Skeletal muscle tissue (tissue), 3 donors: ENCODE measurements at regions not wholly inside any gene's neighbourhood (a gene's known extent, or its start where the extent isn't known, plus 50 kb on each side); places are given as distances from the start of the nearest gene placed in this dataset.

ENCODE experiments used
- H3K27ac ChIP-seq: one replicate; pipeline ENCODE4 v1.7.0; 2013; ENCODE audit warnings: mild to moderate bottlenecking, low read depth, low read length, inconsistent platforms
- H3K27me3 ChIP-seq, 3 donors: one replicate each; pipeline ENCODE4 v1.7.0; 2013; ENCODE audit warnings: low read length in 3 of 3; ENCODE audit not compliant: control insufficient read depth in 3 of 3, insufficient read depth in 3 of 3
- H3K36me3 ChIP-seq, 3 donors: one replicate each; pipeline ENCODE4 v1.7.0; 2013; ENCODE audit warnings: low read length in 3 of 3; ENCODE audit not compliant: control insufficient read depth in 3 of 3, insufficient read depth in 3 of 3
- H3K4me1 ChIP-seq, 3 donors: one replicate each; pipeline ENCODE4 v1.7.0; 2013; ENCODE audit warnings: low read length in 3 of 3, mild to moderate bottlenecking in 3 of 3; ENCODE audit not compliant: control insufficient read depth in 3 of 3, insufficient read depth in 3 of 3
- H3K4me3 ChIP-seq, 3 donors: one replicate each; pipeline ENCODE4 v1.7.0; 2013; ENCODE audit warnings: low read length in 3 of 3
- H3K9ac ChIP-seq, 3 donors: one replicate each; pipeline ENCODE4 v1.7.0; 2013; ENCODE audit warnings: low read length in 3 of 3, mild to moderate bottlenecking in 3 of 3, moderate library complexity in 2 of 3, low read depth in 1 of 3
- H3K9me3 ChIP-seq, 3 donors: one replicate each; pipeline ENCODE4 v1.7.0; 2013; ENCODE audit warnings: low read length in 3 of 3; ENCODE audit not compliant: control insufficient read depth in 3 of 3
- donor health status: Osteomylitis.

DNA sequence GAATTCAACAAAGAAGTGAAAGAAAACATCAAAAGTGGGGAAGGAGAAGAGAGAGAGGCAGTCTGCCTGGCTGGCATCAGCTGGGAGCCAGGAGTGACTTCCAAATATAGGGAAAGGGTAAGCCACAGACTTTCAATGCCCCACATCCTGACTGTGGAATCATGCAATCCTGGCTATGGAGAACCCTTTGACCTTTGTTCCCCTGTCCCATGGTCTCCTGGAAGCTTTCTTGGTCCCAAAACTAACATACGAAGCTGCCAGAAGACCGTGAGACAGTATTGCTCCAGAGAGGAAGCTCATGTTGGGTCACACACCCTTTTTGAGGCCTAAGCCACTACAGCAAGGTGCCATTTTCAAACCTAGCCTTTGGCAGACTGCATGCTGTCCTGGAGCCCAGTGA lies 665.5 kb downstream of the ELAVL2 start:
- Histone ChIP-seq H3K27ac (no peak overlapping the region), H3K9ac (no peak overlapping the region), H3K4me3 (no peak overlapping the region), H3K36me3 (no peaks in the 10 kb centered on the region), H3K27me3 (no peaks in the 10 kb centered on the region), H3K4me1 (no peaks in the 10 kb centered on the region), H3K9me3 (no peaks in the 10 kb centered on the region)

DNA sequence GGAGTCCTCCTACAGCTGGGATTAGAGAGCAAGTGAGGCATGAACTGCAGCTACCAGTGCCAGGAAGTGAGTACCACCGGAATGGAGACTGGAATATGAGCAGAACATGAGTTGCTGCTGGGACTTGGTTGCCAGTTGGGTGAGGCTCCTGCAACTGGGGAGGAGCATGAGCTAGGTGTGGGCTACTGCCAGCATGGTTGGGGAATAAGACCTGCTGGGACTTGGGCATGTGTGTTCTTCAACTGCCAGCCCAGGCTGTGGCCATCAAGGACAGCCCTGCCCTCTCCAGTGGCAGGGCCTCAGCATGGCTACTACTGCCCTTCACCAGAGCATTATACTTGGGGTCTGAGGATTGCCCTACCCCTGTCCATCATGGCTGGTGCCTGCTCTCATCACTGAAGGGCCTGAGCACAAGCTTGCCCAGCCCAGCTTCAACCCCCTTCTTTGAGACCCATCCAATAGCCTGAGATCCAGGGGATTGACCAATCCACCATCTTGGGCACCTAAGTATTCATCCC lies 665.0 kb downstream of the ELAVL2 start:
- Histone ChIP-seq H3K4me3 (no peak overlapping the region), H3K9me3 (no peaks in the 10 kb centered on the region), H3K4me1 (no peaks in the 10 kb centered on the region), H3K36me3 (no peaks in the 10 kb centered on the region), H3K27ac (no peak overlapping the region), H3K27me3 (no peaks in the 10 kb centered on the region), H3K9ac (no peak overlapping the region)

DNA sequence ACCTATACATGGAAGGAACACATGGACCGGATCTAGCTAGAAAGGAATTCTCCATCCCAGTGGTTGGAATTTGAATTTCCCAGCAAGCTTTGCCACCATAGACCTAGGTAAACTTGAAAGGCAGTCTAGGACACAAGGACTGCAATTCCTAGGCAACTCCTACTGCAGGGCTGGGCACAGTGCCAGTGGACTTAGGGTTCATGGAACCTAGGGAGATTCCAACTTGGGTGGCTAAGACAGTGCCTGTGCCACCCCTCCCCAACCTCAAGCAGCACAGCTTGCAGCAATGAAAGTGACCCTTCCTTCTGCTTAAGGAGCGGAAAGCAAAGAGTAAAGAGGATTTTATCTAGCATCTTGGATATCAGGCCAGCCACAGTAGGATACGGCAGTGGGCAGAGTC lies 663.3 kb downstream of the ELAVL2 start:
- no peak overlapping the region for H3K4me3 ChIP-seq
- H3K27ac ChIP-seq, result no peak overlapping the region
- no peaks in the 10 kb centered on the region for H3K9me3 ChIP-seq
- no peaks in the 10 kb centered on the region for H3K4me1 ChIP-seq
- H3K9ac ChIP-seq, result no peak overlapping the region
- H3K36me3 ChIP-seq, result no peaks in the 10 kb centered on the region
- H3K27me3 ChIP-seq, result no peaks in the 10 kb centered on the region

DNA sequence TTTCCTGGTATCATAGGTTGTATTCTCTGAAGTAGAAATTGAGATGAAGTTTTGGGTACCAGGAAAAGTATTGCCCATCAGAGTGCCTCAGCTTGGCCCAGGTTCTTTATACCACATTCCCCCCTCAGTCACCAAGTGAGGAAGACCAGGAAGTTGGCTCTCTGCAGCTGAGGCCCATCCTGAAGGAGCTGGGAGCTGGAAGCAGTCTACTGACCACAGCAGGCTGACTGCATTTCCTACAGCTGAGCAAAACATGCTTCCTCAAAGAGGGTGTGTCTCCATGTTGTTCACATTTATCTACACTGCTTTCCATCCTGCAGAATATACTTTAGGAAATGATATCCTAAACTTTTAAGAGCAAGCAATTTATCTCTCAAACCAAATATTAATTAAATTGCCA lies 654.6 kb downstream of the ELAVL2 start:
- Histone ChIP-seq H3K9ac (no peak overlapping the region), H3K4me1 (no peaks in the 10 kb centered on the region), H3K9me3 (no peaks in the 10 kb centered on the region), H3K36me3 (no peaks in the 10 kb centered on the region), H3K4me3 (no peak overlapping the region), H3K27me3 (no peaks in the 10 kb centered on the region), H3K27ac (no peak overlapping the region)

- Histone ChIP-seq H3K4me3 (no peak overlapping the region), H3K36me3 (no peaks in the 10 kb centered on the region), H3K27ac (no peak overlapping the region), H3K9me3 (no peaks in the 10 kb centered on the region), H3K9ac (no peak overlapping the region), H3K27me3 (no peaks in the 10 kb centered on the region), H3K4me1 (no peaks in the 10 kb centered on the region)
Measured at GRCh38 chr9:23172206-23172605, 653.8 kb downstream of the ELAVL2 start.

- H3K27ac ChIP-seq, result no peak overlapping the region
- H3K9ac ChIP-seq, result no peak overlapping the region
- no peaks in the 10 kb centered on the region for H3K4me1 ChIP-seq
- no peaks in the 10 kb centered on the region for H3K36me3 ChIP-seq
- H3K9me3 ChIP-seq, result no peaks in the 10 kb centered on the region
- no peaks in the 10 kb centered on the region for H3K27me3 ChIP-seq
- no peak overlapping the region for H3K4me3 ChIP-seq
Measured at GRCh38 chr9:23172979-23173637, 652.9 kb downstream of the ELAVL2 start.

GRCh38 chr9:23194281-23194680 lies 631.8 kb downstream of the ELAVL2 start:
- H3K4me3 ChIP-seq, result no peak overlapping the region
- H3K9me3 ChIP-seq, result no peaks in the 10 kb centered on the region
- H3K36me3 ChIP-seq, result no peaks in the 10 kb centered on the region
- no peaks in the 10 kb centered on the region for H3K27me3 ChIP-seq
- no peak overlapping the region for H3K9ac ChIP-seq
- no peak overlapping the region for H3K27ac ChIP-seq
- no peaks in the 10 kb centered on the region for H3K4me1 ChIP-seq

DNA sequence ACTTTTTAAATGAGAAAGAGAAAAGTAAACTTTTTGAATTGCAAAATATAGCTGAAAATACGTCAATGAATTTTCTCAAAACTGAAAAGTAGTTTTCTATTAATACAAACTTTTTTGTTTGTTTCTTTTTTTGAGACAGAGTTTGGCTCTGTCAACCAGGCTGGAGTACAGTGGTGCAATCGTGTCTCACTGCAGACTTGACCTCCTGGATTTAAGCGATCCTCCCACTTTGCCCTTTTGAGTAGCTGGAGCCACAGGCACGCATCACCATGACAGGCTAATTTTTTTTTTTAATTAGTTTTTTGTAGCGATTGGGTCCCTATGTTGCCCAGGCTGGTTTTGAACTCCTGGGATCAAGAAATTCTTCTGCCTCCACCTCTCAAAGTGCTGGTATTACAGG lies 610.4 kb downstream of the ELAVL2 start:
- no peak overlapping the region for H3K27ac ChIP-seq
- H3K9me3 ChIP-seq, result no peaks in the 10 kb centered on the region
- no peak overlapping the region for H3K4me3 ChIP-seq
- H3K36me3 ChIP-seq, result no peaks in the 10 kb centered on the region
- no peaks in the 10 kb centered on the region for H3K4me1 ChIP-seq
- no peaks in the 10 kb centered on the region for H3K27me3 ChIP-seq
- H3K9ac ChIP-seq, result no peak overlapping the region

DNA sequence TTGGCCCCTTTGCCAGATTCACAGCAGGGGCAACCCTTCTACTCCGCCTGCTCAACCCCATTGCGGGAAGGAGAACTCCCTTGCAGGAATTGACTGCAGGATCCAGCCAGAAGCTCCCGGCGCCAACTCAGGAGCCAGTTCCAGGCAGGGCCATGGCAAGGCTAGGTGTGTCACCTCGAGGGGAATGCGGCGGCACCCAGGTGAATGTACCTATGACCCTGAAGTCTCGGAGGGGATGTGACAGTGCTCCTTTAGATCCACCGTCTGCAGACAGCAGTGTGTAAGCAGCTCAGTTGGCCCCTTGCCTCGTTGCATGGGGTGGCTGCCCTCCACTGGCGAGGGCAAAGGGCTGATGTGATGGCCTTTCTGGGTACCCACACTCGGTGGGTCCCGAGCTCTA lies 606.6 kb downstream of the ELAVL2 start:
- Histone ChIP-seq H3K9ac (no peak overlapping the region), H3K4me3 (no peak overlapping the region), H3K36me3 (no peaks in the 10 kb centered on the region), H3K27ac (no peak overlapping the region), H3K4me1 (no peaks in the 10 kb centered on the region), H3K27me3 (no peaks in the 10 kb centered on the region), H3K9me3 (peaks cover 0 to 2% (median 0%) of the 10 kb centered on the region in 3 donors)

- Histone ChIP-seq H3K36me3 (no peaks in the 10 kb centered on the region), H3K9me3 (peaks cover 0 to 2% (median 0%) of the 10 kb centered on the region in 3 donors), H3K27ac (no peak overlapping the region), H3K4me1 (no peaks in the 10 kb centered on the region), H3K9ac (no peak overlapping the region), H3K27me3 (no peaks in the 10 kb centered on the region), H3K4me3 (no peak overlapping the region)
Measured at GRCh38 chr9:23220171-23220570, 605.9 kb downstream of the ELAVL2 start.
